Hepatocyte (in vitro differentiated cells): ENCODE measurements at regions not wholly inside any gene's neighbourhood (a gene's known extent, or its start where the extent isn't known, plus 50 kb on each side); places are given as distances from the start of the nearest gene placed in this dataset.

Experiments
- CTCF ChIP-seq: fragments of 200-600 bp; sonication (generic); IDR thresholded peaks from 2 replicates; pipeline ENCODE4 v1.5.1; 2016; ENCODE audit warnings: antibody characterized with exemption, mild to moderate bottlenecking; ENCODE audit not compliant: poor library complexity
- EZH2 ChIP-seq: fragments of 200-600 bp; sonication (generic); IDR thresholded peaks from 2 replicates; pipeline ENCODE4 v1.6.1; 2016; ENCODE audit warnings: antibody characterized with exemption, mild to moderate bottlenecking, borderline replicate concordance

GRCh38 chr1:94592571-94592920, 51.0 kb upstream of the F3 start:
- no peak for TF ChIP-seq CTCF
- TF ChIP-seq EZH2: no peak
